ENCODE measurements at regions not wholly inside any gene's neighbourhood (a gene's known extent, or its start where the extent isn't known, plus 50 kb on each side); places are given as distances from the start of the nearest gene placed in this dataset.

DNA sequence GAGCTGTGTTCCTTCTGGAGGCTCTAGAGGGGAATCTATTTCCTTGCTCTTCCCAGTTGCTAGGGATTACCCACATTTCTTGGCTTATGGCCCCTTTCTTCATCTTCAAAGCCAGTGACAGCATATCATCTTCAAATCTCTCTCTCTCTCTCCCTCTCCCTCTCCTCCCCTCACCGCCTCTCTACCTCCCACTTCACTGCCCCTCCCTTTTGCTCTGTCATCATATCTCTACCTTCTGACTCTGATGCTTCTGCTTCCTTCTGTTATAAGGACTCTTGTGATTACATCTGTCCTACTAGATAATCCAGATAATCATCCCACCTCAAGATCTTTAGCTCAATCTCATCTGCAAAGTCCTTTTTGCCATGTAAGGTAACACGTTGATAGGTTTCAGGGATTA, 93.1 kb upstream of the TEX13D start:
- TF ChIP-seq, protein P1, sequence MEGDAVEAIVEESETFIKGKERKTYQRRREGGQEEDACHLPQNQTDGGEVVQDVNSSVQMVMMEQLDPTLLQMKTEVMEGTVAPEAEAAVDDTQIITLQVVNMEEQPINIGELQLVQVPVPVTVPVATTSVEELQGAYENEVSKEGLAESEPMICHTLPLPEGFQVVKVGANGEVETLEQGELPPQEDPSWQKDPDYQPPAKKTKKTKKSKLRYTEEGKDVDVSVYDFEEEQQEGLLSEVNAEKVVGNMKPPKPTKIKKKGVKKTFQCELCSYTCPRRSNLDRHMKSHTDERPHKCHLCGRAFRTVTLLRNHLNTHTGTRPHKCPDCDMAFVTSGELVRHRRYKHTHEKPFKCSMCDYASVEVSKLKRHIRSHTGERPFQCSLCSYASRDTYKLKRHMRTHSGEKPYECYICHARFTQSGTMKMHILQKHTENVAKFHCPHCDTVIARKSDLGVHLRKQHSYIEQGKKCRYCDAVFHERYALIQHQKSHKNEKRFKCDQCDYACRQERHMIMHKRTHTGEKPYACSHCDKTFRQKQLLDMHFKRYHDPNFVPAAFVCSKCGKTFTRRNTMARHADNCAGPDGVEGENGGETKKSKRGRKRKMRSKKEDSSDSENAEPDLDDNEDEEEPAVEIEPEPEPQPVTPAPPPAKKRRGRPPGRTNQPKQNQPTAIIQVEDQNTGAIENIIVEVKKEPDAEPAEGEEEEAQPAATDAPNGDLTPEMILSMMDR (conservative IDR thresholded peaks at IDR 0.05) = no peak
- TF ChIP-seq EZH2 (IDR thresholded peaks at IDR 0.05; ENCODE audit: low read depth) = no peak

Measured in PC-9 (cell line).